ENCODE measurements at regions not wholly inside any gene's neighbourhood (a gene's known extent, or its start where the extent isn't known, plus 50 kb on each side); places are given as distances from the start of the nearest gene placed in this dataset.
A peak's percentile ranks its signal among the peaks of the same experiment; 100 is the strongest.

DNA sequence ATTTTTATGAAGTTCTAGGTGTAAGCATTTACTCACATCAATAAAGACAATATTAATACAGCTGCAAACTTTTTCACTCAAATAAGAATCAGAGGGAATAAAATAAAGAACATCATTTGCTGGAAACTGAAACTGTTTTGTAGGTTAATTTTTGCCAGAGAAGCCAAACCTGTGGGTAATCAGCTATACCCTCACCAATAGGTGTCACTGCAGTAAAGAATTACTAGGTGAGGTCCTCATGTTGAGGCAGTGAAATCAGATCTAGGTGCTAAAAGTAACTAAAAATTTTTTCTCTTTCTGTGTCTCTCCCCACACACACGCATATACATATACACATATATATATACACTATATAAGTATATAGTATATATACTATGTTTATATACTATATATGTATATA, 1016.3 kb upstream of the SEMA6A start:
- H3K4me3 ChIP-seq (ENCODE audit: low read depth, low read length): no peak overlapping the region
- TF ChIP-seq, protein P1, sequence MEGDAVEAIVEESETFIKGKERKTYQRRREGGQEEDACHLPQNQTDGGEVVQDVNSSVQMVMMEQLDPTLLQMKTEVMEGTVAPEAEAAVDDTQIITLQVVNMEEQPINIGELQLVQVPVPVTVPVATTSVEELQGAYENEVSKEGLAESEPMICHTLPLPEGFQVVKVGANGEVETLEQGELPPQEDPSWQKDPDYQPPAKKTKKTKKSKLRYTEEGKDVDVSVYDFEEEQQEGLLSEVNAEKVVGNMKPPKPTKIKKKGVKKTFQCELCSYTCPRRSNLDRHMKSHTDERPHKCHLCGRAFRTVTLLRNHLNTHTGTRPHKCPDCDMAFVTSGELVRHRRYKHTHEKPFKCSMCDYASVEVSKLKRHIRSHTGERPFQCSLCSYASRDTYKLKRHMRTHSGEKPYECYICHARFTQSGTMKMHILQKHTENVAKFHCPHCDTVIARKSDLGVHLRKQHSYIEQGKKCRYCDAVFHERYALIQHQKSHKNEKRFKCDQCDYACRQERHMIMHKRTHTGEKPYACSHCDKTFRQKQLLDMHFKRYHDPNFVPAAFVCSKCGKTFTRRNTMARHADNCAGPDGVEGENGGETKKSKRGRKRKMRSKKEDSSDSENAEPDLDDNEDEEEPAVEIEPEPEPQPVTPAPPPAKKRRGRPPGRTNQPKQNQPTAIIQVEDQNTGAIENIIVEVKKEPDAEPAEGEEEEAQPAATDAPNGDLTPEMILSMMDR (IDR thresholded peaks at IDR 0.05; ENCODE audit: low read depth, low read length, missing control alignments): peak; percentile 41
- no peak for DNase-seq (ENCODE audit: low read depth)

GRCh38 chr5:117588611-117589010, 1014.0 kb upstream of the SEMA6A start:
- H3K4me3 ChIP-seq (ENCODE audit: low read depth, low read length): no peak overlapping the region
- DNase-seq (ENCODE audit: low read depth): no peak
- TF ChIP-seq, protein P1 (IDR thresholded peaks at IDR 0.05; ENCODE audit: low read depth, low read length, missing control alignments): no peak

GRCh38 chr5:117587111-117587510, 1012.5 kb upstream of the SEMA6A start:
- TF ChIP-seq, protein P1 (IDR thresholded peaks at IDR 0.05; ENCODE audit: low read depth, low read length, missing control alignments): no peak
- no peak overlapping the region for H3K4me3 ChIP-seq (ENCODE audit: low read depth, low read length)
- DNase-seq (ENCODE audit: low read depth): no peak

DNA sequence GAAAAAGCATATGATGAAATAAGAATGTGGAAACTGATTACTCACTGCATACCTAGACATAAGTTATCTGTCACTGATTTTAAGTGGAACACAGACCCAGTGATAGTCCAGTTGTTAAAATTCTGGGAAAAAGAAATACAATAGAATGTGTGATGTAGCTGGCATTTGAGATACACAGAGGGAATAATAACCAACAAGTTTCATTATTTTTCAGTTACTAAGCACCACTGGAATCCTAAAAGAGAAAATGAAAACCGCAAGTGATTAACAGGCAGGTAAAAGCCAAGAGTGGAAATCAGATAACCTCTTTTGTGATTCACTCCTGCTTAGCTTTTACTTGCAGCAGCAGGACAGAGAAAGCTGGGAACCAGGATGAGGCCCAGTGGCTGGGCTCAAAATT, 994.0 kb upstream of the SEMA6A start:
- DNase-seq (ENCODE audit: low read depth): no peak
- no peak overlapping the region for H3K4me3 ChIP-seq (ENCODE audit: low read depth, low read length)
- TF ChIP-seq, protein P1 (IDR thresholded peaks at IDR 0.05; ENCODE audit: low read depth, low read length, missing control alignments): no peak

DNA sequence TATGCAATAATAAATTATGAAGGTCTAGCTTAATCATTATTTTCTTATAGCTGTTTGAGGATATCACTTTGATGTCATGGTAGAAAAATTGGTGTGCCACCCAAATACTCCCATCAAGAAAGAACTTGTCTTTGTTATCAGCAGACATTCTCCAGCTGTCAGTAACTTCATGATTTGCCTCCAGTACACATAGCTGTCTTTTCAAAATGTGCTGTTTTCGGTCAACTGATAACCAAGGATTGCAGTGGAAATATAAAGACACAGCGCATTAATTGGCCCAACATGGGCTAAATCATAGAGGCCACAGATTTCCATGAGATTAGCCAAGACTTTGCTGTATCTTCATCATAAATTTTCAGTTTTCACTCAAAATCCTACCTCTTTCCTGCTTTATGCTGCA, 993.5 kb upstream of the SEMA6A start:
- no peak overlapping the region for H3K4me3 ChIP-seq (ENCODE audit: low read depth, low read length)
- TF ChIP-seq, protein P1 (IDR thresholded peaks at IDR 0.05; ENCODE audit: low read depth, low read length, missing control alignments): no peak
- no peak for DNase-seq (ENCODE audit: low read depth)

GRCh38 chr5:117562647-117563046, 988.0 kb upstream of the SEMA6A start:
- TF ChIP-seq, protein P1 (IDR thresholded peaks at IDR 0.05; ENCODE audit: low read depth, low read length, missing control alignments): no peak
- DNase-seq (ENCODE audit: low read depth): no peak
- H3K4me3 ChIP-seq (ENCODE audit: low read depth, low read length): no peak overlapping the region

- TF ChIP-seq, protein P1 (IDR thresholded peaks at IDR 0.05; ENCODE audit: low read depth, low read length, missing control alignments): no peak
- no peak for DNase-seq (ENCODE audit: low read depth)
- H3K4me3 ChIP-seq (ENCODE audit: low read depth, low read length): no peak overlapping the region
These were observed 986.9 kb upstream of the SEMA6A start for GRCh38 chr5:117561531-117561930.
